ENCODE measurements at regions not wholly inside any gene's neighbourhood (a gene's known extent, or its start where the extent isn't known, plus 50 kb on each side); places are given as distances from the start of the nearest gene placed in this dataset.

DNA sequence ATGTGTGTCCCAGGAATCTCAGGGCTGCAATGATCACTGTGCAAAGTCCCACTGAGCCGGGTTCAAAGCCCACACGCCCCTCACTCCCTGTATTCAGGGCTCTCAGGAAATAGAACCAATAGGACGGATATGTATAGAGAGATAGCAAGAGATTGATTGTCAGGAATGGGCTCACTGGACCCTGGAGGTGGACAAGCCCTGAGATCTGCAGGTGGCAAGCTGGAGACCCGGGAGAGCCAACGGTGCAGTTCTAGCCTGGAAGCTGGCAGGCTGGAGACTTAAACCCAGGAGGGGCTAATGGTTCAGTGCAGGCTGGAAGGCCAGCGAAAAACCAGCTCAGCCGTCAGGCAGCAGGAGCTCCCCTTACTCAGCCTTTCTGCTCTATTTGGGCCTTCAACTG is 52.8 kb upstream of the ADRA2C start:
- ATAC-seq, result no peak
- TF ChIP-seq, protein P1, sequence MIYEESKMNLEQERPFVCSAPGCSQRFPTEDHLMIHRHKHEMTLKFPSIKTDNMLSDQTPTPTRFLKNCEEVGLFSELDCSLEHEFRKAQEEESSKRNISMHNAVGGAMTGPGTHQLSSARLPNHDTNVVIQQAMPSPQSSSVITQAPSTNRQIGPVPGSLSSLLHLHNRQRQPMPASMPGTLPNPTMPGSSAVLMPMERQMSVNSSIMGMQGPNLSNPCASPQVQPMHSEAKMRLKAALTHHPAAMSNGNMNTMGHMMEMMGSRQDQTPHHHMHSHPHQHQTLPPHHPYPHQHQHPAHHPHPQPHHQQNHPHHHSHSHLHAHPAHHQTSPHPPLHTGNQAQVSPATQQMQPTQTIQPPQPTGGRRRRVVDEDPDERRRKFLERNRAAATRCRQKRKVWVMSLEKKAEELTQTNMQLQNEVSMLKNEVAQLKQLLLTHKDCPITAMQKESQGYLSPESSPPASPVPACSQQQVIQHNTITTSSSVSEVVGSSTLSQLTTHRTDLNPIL (CRISPR knock-in tag; IDR thresholded peaks at IDR 0.05; ENCODE audit: low read depth), result no peak
- TF ChIP-seq ESRRG (CRISPR knock-in tag; IDR thresholded peaks at IDR 0.05) (no peak), ARNTL (CRISPR knock-in tag; IDR thresholded peaks at IDR 0.05; ENCODE audit: borderline replicate concordance, low read depth) (no peak), PPARA (CRISPR knock-in tag; IDR thresholded peaks at IDR 0.05; ENCODE audit: borderline replicate concordance) (no peak), GLIS3 (CRISPR knock-in tag; IDR thresholded peaks at IDR 0.05) (no peak), TCF4 (CRISPR knock-in tag; IDR thresholded peaks at IDR 0.05; ENCODE audit: borderline replicate concordance) (no peak), OSR1 (CRISPR knock-in tag; IDR thresholded peaks at IDR 0.05) (no peak), ZNF70 (CRISPR knock-in tag; IDR thresholded peaks at IDR 0.05) (no peak), RARB (CRISPR knock-in tag; IDR thresholded peaks at IDR 0.05) (no peak), ZNF8 (CRISPR knock-in tag; IDR thresholded peaks at IDR 0.05) (no peak), TOX (CRISPR knock-in tag; IDR thresholded peaks at IDR 0.05; ENCODE audit: borderline replicate concordance) (no peak), BACH2 (CRISPR knock-in tag; IDR thresholded peaks at IDR 0.05; ENCODE audit: borderline replicate concordance) (no peak), SNAI2 (CRISPR knock-in tag; IDR thresholded peaks at IDR 0.05) (no peak), CSDC2 (CRISPR knock-in tag; IDR thresholded peaks at IDR 0.05) (no peak), ZNF565 (CRISPR knock-in tag; conservative IDR thresholded peaks at IDR 0.05; ENCODE audit: low read depth) (no peak)
- TF ChIP-seq, protein P2, sequence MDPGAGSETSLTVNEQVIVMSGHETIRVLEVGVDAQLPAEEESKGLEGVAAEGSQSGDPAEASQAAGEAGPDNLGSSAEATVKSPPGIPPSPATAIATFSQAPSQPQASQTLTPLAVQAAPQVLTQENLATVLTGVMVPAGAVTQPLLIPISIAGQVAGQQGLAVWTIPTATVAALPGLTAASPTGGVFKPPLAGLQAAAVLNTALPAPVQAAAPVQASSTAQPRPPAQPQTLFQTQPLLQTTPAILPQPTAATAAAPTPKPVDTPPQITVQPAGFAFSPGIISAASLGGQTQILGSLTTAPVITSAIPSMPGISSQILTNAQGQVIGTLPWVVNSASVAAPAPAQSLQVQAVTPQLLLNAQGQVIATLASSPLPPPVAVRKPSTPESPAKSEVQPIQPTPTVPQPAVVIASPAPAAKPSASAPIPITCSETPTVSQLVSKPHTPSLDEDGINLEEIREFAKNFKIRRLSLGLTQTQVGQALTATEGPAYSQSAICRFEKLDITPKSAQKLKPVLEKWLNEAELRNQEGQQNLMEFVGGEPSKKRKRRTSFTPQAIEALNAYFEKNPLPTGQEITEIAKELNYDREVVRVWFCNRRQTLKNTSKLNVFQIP (CRISPR knock-in tag; IDR thresholded peaks at IDR 0.05; ENCODE audit: borderline replicate concordance, low read depth), result no peak
- TF ChIP-seq, protein P3, sequence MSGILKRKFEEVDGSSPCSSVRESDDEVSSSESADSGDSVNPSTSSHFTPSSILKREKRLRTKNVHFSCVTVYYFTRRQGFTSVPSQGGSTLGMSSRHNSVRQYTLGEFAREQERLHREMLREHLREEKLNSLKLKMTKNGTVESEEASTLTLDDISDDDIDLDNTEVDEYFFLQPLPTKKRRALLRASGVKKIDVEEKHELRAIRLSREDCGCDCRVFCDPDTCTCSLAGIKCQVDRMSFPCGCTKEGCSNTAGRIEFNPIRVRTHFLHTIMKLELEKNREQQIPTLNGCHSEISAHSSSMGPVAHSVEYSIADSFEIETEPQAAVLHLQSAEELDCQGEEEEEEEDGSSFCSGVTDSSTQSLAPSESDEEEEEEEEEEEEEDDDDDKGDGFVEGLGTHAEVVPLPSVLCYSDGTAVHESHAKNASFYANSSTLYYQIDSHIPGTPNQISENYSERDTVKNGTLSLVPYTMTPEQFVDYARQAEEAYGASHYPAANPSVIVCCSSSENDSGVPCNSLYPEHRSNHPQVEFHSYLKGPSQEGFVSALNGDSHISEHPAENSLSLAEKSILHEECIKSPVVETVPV (CRISPR knock-in tag; IDR thresholded peaks at IDR 0.05), result no peak
- TF ChIP-seq, protein P4, sequence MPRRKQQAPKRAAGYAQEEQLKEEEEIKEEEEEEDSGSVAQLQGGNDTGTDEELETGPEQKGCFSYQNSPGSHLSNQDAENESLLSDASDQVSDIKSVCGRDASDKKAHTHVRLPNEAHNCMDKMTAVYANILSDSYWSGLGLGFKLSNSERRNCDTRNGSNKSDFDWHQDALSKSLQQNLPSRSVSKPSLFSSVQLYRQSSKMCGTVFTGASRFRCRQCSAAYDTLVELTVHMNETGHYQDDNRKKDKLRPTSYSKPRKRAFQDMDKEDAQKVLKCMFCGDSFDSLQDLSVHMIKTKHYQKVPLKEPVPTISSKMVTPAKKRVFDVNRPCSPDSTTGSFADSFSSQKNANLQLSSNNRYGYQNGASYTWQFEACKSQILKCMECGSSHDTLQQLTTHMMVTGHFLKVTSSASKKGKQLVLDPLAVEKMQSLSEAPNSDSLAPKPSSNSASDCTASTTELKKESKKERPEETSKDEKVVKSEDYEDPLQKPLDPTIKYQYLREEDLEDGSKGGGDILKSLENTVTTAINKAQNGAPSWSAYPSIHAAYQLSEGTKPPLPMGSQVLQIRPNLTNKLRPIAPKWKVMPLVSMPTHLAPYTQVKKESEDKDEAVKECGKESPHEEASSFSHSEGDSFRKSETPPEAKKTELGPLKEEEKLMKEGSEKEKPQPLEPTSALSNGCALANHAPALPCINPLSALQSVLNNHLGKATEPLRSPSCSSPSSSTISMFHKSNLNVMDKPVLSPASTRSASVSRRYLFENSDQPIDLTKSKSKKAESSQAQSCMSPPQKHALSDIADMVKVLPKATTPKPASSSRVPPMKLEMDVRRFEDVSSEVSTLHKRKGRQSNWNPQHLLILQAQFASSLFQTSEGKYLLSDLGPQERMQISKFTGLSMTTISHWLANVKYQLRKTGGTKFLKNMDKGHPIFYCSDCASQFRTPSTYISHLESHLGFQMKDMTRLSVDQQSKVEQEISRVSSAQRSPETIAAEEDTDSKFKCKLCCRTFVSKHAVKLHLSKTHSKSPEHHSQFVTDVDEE (CRISPR knock-in tag; IDR thresholded peaks at IDR 0.05), result no peak

DNA sequence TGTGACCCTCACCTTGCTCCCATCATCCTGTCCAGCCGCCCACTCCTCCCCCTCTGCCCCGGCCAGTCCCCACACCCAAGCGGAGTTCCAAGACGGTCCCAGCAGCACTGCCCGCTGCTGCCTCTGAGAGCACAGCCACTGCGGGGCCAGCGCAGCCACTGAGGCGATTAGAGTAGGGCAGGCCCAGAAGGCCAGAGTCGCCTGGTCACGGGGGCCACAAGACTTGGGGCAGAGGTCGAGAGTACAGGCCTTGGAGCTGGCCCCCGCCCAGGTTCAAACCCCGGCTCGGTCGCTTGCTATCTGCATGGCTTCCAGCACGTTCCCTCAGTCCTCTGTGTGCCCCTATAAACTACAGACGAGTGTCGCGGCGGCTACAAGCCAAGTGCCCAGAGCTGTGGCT is 53.2 kb upstream of the ADRA2C start:
- ATAC-seq, result no peak
- TF ChIP-seq ZNF70 (CRISPR knock-in tag; IDR thresholded peaks at IDR 0.05) (no peak), BACH2 (CRISPR knock-in tag; IDR thresholded peaks at IDR 0.05; ENCODE audit: borderline replicate concordance) (no peak), ISL1 (CRISPR knock-in tag; IDR thresholded peaks at IDR 0.05) (no peak), ZFP30 (CRISPR knock-in tag; IDR thresholded peaks at IDR 0.05) (no peak), ZNF565 (CRISPR knock-in tag; conservative IDR thresholded peaks at IDR 0.05; ENCODE audit: low read depth) (no peak), TOX (CRISPR knock-in tag; IDR thresholded peaks at IDR 0.05; ENCODE audit: borderline replicate concordance) (no peak), CSDC2 (CRISPR knock-in tag; IDR thresholded peaks at IDR 0.05) (no peak), OSR1 (CRISPR knock-in tag; IDR thresholded peaks at IDR 0.05) (no peak), TCF4 (CRISPR knock-in tag; IDR thresholded peaks at IDR 0.05; ENCODE audit: borderline replicate concordance) (no peak), GLIS3 (CRISPR knock-in tag; IDR thresholded peaks at IDR 0.05) (no peak), SNAI2 (CRISPR knock-in tag; IDR thresholded peaks at IDR 0.05) (no peak), ZFP3 (CRISPR knock-in tag; IDR thresholded peaks at IDR 0.05) (no peak), ZNF8 (CRISPR knock-in tag; IDR thresholded peaks at IDR 0.05) (no peak), ARNTL (CRISPR knock-in tag; IDR thresholded peaks at IDR 0.05; ENCODE audit: borderline replicate concordance, low read depth) (no peak), ESRRG (CRISPR knock-in tag; IDR thresholded peaks at IDR 0.05) (no peak)
- TF ChIP-seq, protein P2 (CRISPR knock-in tag; IDR thresholded peaks at IDR 0.05; ENCODE audit: borderline replicate concordance, low read depth), result no peak
- TF ChIP-seq, protein P5, sequence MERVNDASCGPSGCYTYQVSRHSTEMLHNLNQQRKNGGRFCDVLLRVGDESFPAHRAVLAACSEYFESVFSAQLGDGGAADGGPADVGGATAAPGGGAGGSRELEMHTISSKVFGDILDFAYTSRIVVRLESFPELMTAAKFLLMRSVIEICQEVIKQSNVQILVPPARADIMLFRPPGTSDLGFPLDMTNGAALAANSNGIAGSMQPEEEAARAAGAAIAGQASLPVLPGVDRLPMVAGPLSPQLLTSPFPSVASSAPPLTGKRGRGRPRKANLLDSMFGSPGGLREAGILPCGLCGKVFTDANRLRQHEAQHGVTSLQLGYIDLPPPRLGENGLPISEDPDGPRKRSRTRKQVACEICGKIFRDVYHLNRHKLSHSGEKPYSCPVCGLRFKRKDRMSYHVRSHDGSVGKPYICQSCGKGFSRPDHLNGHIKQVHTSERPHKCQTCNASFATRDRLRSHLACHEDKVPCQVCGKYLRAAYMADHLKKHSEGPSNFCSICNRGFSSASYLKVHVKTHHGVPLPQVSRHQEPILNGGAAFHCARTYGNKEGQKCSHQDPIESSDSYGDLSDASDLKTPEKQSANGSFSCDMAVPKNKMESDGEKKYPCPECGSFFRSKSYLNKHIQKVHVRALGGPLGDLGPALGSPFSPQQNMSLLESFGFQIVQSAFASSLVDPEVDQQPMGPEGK (CRISPR knock-in tag; IDR thresholded peaks at IDR 0.05; ENCODE audit: borderline replicate concordance), result no peak
- TF ChIP-seq, protein P4 (CRISPR knock-in tag; IDR thresholded peaks at IDR 0.05), result no peak
- TF ChIP-seq, protein P3 (CRISPR knock-in tag; IDR thresholded peaks at IDR 0.05), result no peak
